ENCODE measurements at regions not wholly inside any gene's neighbourhood (a gene's known extent, or its start where the extent isn't known, plus 50 kb on each side); places are given as distances from the start of the nearest gene placed in this dataset.

DNA sequence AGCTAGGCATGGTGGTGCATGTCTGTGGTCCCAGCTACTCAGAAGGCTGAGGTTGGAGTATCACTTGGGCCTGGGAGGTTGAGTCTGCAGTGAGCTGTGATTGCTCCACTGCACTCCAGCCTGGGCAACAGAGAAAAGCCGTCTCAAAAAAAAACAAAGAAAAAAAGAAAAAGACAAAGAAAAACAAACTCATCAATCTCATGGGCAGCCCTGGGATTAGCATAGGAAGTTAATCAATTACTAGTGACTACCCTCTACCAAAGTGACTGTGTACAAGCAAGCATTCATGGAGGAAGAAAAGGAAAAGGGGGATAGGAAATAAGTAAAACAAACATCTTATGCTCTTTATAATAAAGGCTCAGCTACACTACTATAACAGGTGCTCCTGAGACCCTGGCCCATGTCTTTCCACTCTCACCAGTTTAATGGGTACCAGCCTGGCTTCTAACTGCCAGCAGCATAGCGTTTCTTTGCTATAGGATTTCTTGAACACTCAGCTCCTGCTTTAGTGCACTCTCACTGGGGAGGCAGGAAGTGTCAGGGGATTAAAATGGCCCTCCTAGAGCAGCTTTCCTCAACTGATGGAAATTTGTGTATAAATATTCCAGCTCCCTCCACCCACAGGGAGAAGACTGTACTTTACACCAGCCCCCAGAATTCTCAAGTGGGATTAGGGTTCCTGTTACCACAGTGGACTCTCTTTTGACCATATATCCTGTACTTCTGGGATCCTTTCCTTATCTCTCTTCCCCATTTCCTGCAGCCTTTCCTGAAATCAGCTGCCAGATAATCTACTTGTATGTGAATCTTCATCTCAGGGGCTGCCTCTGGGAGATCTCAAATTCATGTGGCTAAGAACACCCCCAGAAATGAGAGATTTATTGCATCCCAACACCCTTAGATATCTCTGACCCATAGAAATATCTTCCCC, 91.3 kb upstream of the GLS start:
- TF ChIP-seq POLR2A (IDR thresholded peaks at IDR 0.05), result no peak
- no peak for TF ChIP-seq CTCF (IDR thresholded peaks at IDR 0.05)
- H3K4me3 ChIP-seq, result no peak overlapping the region
- H3K4me1 ChIP-seq, result no peaks in the 10 kb centered on the region
- H3K27ac ChIP-seq, result no peak overlapping the region
- no peaks in the 10 kb centered on the region for H3K36me3 ChIP-seq
- no peak for DNase-seq
- no peaks in the 10 kb centered on the region for H3K27me3 ChIP-seq
- no peaks in the 10 kb centered on the region for H3K9me3 ChIP-seq

DNA sequence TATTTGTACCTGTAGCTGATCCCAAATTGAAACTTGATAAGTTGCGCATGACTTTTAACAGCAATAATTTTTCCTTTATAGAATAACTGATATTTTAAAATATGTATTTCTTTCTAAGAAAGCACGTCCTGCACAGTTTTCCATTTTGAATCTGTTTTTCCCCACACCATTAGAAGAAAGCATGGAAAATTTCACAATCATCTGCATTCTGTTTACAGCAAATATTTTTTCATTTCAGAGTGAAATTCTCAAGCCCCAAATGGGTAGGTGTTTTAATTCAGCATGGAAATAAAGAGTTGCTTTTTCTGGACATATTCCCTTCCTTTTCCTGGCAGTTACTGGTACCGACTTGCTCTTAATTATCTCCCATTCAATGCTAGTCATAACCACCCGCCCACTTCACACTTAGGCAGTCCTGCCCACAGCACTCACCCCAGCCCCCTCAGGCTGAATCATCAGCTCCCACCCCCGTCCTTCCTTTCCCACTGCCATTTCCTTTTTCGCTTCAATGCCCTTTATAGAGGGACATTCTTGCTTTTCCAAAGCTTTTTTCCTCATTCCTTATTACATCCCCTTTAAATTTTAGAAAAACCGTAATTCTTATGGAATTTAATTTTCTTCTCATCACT, 89.2 kb upstream of the GLS start:
- no peak for TF ChIP-seq POLR2A (IDR thresholded peaks at IDR 0.05)
- no peak for TF ChIP-seq CTCF (IDR thresholded peaks at IDR 0.05)
- Histone ChIP-seq H3K4me3 (no peak overlapping the region), H3K27ac (no peak overlapping the region), H3K9me3 (no peaks in the 10 kb centered on the region), H3K36me3 (no peaks in the 10 kb centered on the region), H3K27me3 (no peaks in the 10 kb centered on the region), H3K4me1 (no peaks in the 10 kb centered on the region)
- DNase-seq, result no peak

GRCh38 chr2:190791976-190792575, 88.5 kb upstream of the GLS start:
- Histone ChIP-seq H3K4me1 (no peaks in the 10 kb centered on the region), H3K9me3 (no peaks in the 10 kb centered on the region), H3K36me3 (no peaks in the 10 kb centered on the region), H3K27ac (no peak overlapping the region), H3K4me3 (no peak overlapping the region), H3K27me3 (no peaks in the 10 kb centered on the region)
- TF ChIP-seq CTCF (IDR thresholded peaks at IDR 0.05), result no peak
- TF ChIP-seq POLR2A (IDR thresholded peaks at IDR 0.05), result no peak
- DNase-seq, result no peak

DNA sequence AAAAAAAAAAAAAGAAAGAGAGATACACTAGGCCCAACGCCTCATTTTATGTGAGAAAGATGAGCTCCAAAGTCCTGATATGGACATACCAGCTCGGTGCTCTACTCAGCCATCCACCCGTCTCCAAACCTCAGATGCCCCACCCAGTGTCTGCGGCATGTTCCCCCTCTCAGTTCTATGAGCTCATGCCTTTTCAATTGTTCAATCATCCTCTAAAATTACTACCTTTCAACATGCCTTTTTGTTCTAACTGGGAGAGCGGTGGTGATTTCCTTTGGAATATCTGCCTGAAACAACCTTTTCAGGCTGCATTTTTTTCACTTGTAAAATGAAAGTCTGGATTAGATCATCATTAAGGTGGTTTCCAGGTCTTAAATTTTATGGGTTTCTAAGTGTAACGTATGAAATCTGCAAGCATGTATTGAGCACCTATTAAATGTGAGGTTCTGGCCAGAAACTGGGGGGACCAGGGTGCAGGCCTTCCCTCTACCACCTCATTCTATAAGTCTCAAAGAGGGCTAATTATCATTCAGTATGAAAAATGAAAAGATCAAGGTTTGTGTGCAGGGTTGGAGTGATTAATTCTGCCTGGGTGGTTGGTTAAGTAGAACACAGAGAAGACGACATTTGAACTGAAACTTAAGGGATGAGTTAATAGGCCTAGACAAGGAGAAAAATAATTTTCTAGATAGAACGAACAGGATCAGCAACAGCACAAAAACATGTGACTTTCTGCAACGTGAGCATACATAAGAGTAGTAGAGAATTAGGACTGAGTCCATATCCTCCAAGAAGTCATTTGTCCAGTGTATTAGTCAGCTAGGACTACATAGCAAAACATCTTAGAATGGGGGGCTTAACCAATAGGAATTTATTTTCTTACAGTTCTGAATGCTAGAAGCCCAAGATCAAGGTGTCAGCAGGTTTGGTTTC, 87.4 kb upstream of the GLS start:
- Histone ChIP-seq H3K36me3 (no peaks in the 10 kb centered on the region), H3K4me1 (no peaks in the 10 kb centered on the region), H3K27me3 (no peaks in the 10 kb centered on the region), H3K27ac (no peak overlapping the region), H3K4me3 (no peak overlapping the region), H3K9me3 (no peaks in the 10 kb centered on the region)
- TF ChIP-seq CTCF (IDR thresholded peaks at IDR 0.05) (no peak), POLR2A (IDR thresholded peaks at IDR 0.05) (no peak)
- DNase-seq, result no peak

- H3K36me3 ChIP-seq, result no peaks in the 10 kb centered on the region
- TF ChIP-seq CTCF (IDR thresholded peaks at IDR 0.05) (no peak), POLR2A (IDR thresholded peaks at IDR 0.05) (no peak)
- no peak overlapping the region for H3K27ac ChIP-seq
- no peaks in the 10 kb centered on the region for H3K4me1 ChIP-seq
- DNase-seq, result no peak
- H3K27me3 ChIP-seq, result no peaks in the 10 kb centered on the region
- H3K9me3 ChIP-seq, result no peaks in the 10 kb centered on the region
- no peak overlapping the region for H3K4me3 ChIP-seq
These were observed 86.2 kb upstream of the GLS start for GRCh38 chr2:190794377-190794776.

All from Peyer's patch (tissue), 4 donors.